GM18498 (cell line): ENCODE measurements at regions not wholly inside any gene's neighbourhood (a gene's known extent, or its start where the extent isn't known, plus 50 kb on each side); places are given as distances from the start of the nearest gene placed in this dataset.

Experiments
- ATAC-seq: cut with Tn5 transposase; IDR thresholded peaks from one replicate; pipeline ENCODE4 v1.9.1; 2021; ENCODE audit warnings: mild to moderate bottlenecking, moderate library complexity; ENCODE audit not compliant: unreplicated experiment

DNA sequence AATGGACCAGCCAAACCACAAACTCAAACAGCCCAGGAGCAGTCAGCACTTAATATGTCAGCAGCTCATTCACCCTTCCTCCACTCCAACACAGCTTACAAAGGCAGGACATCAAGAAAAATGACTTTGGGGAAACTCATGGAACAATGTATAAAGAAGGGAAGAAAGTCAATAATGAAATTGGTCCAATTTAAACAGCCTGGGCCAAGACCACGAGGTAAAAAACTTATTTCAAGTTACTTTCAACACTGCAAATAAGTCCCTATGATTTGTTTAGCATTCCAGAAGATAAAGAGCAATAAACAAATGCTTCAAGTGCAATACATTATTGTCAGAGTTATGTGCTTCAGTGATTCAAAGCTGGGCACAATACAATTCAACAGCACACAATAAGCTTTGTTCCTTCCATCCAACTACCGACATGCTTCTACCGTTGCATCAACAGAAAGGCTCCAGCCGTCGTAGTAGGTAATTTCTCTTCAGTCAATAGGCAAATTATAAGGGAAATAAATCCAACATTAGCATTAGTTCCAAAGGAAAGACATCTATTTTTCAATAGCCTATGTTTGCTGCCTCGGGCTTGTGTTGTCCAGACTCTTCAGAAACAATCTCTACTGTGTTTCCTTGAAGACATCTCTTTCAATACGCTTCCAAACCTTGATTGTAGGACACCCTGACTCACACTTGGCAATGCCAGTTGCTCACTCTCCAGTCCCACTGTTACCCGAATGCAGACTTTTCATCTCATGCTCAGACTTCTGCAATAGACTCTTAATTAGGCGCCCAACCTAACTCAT lies 225.7 kb downstream of the NUAK1 start:
- ATAC-seq = no peak

DNA sequence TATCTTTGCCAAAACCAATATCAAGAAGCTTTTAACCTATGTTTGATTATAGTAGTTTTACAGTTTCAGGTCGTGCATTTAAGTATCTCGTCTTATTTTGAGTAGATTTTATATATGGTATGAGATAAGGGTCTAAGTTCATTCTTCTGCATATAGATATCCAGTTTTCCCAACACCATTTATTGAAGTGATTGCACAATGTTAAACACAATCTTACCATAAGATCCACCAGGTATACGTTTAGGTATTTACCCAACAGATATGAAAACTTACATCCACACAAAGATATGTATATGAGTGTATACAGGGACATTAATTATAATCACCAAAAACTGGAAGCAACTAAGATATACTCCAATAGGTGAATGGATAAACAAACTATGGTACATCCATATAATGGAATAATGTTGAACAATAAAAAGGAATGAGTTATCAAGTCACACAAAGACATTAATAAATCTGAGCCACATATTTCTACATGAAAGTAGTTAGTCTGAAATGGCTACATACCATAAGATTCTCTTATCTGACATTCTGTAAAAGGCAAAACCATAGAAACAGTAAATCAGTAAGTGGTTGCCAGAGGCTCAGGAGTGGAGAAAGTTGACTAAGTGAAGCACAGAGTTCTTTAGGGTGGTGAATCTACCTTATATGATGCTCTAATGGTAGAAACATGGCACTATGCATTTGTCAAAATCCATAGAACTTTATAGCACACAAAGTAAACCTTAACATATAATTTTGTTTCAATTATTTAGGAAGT lies 222.6 kb downstream of the NUAK1 start:
- ATAC-seq = no peak

DNA sequence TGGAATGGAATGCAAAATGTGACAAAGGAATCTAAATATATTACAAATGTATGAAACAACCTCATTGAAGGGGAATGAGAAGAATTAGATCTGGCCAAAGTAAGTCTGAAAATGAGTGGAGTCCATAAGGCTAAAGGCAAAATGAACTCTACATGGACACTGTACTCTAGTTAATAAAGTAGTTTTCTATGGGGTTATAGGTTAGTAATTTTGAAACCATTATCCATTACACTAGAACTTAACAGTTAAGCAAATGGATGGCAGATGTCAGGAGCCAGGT lies 222.1 kb downstream of the NUAK1 start:
- no peak for ATAC-seq

DNA sequence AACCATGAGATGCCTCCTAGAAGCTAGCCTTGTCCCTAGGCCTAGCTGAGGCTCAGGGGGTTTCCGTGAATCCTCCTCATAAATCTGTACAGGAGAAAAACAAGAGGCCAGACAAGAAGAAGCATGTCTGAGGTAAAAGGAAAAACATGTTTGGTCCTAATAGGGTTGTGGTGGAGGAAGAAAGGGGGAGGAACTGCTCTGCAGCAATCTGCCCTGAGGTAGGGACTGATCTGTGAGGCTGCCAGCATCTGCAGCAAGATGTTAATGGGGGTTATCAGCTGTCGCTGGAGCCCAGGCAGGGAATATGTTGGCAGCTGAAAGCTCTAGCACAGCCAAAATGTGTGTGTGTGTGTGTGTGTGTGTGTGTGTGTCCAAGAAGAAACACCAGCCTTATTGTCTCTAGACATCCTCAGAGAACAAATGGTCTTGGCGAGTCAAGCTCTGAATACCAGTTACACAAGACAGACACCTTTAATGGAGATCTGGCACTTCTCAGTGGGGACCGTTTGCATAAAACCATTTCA lies 218.5 kb downstream of the NUAK1 start:
- no peak for ATAC-seq

DNA sequence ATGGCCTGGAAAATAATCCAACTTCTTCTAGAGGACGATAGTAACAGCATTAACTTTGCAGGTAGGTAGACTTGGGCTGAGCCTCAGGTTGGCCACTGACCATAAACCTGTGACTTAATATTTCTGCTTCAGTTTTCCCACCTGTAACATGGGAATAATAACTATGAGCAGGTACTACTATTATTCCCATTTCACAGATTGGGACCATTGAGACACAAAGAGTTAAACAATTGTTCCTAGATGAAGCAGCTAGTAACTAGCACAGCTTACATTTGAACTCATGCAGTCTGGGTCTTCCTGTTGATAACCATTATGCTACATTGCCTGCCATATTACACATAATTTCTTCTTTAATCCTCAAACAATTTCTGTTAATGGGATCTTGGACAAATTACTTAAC lies 217.7 kb downstream of the NUAK1 start:
- ATAC-seq = no peak

DNA sequence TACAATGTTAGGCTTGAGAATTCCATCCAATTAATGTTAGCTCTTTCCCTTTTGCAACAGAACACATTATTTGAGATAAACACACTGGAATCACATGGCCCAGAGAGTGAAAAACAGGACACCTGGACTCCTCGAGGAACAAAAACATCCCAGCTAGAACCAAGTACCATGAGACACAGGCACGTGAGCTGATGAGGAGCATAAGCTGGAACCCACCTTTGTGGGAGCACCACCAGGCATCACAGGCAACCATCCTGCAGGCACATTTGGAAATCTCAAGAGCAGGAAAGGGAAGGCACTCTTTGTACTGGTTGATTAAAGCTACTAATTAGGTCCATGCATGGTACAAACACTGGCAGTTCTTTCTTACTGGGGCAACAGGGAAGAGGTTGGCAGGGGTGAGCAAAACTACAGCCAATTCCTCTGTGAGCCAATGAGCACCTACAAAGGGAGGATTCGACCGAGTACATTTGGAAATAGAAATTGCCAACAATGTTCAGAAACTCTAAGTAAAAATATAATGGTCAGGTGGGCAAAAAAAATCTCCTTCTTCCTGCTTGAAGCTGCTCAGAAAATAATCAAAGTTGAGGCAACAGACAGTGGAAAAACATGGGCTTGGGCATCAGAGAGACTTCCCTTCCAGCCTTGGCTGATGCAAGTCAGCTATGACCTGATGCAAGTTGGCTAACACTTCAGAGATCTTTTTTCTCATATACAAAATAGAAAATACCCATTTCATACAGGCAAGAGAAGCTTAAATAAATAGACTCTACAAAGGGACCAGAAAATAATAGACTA lies 216.7 kb downstream of the NUAK1 start:
- ATAC-seq = no peak

DNA sequence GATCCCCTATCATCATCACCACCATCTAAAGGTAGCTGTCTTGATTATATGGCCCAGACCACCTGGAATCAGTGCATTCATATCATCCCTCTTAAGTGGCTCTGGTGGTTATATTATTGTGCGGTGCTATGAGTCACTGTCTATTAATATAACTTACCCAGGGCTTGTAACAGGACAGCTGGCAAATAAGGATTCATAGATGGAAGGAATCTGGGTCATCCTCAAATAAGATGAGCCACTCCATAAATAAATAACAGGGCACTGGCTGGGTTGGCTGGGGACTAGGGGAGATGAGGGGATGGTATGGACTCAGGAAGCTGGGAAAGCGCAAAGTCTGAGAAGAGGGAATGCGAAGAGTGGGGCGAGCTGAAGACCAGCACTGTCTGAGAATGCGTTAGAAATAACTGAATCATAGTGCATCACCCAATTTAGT lies 216.1 kb downstream of the NUAK1 start:
- ATAC-seq = no peak

DNA sequence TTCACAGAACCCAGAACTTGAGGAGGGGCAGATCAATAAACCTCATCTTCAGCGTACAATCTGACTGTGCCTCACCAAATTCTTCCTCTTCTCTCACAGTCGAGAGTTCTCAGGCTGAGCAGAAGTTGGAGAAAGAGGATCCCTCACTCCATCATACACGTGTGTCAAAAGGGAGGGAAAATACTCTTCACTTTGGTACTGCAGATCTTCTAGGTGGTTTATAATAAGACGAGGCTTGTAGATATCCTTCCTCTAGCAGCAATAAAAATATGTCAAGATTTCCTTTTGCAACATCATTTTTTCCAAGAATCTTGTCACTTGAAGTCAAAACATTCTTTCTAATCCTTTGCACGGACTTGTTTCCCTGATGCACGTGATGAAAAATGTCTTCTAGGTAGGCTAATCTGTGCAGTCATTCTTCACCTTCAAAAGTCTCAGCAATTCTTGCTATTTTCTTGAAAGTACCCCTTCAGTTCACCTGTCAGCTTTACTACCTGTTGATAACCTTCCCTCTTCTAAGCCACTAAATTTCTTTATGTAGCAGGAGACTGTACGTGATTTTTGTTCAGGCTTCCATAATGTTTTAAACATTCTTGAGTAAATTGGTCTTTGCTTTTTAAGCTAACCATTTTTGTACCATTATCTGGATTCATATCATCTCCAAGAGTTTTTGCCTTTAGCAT lies 214.1 kb downstream of the NUAK1 start:
- ATAC-seq = no peak

DNA sequence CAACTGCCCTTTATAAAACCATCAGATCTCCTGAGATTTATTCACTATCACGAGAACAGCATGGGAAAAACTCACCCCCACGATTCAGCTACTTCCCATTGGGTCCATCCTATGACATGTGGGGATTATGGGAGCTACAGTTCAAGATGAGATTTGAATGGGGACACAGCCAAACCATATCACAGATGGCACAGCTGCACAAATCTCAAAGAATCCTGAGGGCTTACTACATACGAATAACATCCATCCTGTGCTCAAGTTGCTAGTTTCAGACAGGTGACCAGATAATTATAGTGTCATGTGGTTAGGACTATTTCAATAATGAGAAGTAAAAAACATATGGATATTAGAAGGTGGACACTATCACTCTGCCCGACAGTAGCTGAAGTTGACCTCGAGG lies 211.2 kb downstream of the NUAK1 start:
- ATAC-seq = no peak

DNA sequence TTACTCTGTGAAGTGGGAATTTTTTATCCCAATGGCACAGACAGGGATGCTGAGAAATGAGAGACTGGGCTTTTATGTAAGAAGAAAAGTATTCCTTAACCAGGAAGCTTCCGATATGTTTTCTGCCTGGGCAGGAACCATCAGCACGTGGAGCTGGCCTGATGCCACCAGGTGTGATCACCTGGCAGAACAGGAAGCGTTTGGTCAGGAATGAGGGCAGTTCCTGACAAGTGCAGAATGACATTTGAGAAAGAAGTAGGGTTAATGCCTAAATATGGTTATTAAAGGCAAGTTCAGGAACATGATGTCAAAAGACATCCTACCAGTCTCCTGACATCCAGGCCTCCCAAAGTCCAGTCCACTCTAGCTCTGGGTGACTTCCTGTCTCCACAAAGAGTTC lies 210.3 kb downstream of the NUAK1 start:
- no peak for ATAC-seq

DNA sequence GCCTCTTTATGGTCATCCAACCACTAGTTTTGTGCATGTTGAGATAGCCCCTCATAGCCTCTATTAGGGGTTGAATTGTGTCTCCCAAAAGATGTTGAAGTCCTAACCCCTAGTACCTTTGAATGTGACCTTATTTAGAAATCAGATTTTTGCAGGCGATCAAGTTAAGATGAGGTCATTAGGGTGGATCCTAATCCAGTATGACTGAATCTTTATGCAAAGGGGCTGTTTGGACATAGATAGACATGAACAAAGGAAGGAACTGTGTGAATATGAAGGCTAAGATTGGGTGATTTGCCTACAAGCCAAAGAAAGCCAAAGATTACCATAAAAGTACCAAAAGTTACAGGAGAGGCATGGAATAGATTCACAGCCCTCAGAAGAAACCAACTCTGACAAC lies 209.6 kb downstream of the NUAK1 start:
- no peak for ATAC-seq

DNA sequence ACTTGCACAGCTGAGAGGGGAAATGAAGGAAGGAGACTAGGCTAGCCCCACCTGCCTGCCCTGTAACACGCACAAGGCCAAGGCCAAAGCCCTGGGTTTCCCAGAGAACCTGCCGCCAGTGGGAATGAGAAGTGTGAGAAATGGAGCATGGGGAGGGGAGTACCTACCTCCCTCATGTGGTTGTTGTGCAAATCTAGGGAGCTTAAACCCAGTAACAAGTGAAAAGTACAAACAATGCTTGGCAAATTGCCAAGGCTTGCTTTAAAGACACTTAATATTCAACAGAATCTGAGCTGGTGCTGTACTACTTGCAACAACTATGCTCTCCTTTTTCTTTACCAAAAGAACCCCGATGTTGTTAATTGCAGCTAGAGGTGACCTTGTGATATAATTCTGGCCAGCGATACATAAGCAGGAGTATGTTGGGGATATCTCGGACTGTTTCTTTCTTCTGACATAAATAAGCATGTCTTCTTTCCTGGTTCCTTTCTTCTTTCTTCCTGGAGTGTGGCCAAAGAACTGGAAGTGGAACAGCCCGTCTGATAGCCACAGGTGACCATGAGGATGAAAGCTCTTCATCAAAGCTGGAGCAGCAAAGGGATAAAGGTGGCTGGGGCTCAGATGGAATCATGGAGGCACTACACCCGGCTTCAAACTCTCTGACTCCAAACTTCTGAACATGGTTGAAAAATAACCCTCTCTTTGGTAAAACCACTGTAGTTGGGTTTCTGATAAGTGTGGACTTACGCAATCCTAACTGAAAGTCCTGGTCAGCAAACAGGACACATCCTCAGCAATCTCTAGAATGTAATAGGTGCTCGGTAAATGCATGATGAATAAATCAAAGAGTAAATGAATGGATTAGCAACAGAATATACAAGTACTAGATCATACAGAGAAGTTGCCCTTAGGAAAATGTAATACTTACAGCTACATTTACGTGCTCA lies 207.9 kb downstream of the NUAK1 start:
- no peak for ATAC-seq

DNA sequence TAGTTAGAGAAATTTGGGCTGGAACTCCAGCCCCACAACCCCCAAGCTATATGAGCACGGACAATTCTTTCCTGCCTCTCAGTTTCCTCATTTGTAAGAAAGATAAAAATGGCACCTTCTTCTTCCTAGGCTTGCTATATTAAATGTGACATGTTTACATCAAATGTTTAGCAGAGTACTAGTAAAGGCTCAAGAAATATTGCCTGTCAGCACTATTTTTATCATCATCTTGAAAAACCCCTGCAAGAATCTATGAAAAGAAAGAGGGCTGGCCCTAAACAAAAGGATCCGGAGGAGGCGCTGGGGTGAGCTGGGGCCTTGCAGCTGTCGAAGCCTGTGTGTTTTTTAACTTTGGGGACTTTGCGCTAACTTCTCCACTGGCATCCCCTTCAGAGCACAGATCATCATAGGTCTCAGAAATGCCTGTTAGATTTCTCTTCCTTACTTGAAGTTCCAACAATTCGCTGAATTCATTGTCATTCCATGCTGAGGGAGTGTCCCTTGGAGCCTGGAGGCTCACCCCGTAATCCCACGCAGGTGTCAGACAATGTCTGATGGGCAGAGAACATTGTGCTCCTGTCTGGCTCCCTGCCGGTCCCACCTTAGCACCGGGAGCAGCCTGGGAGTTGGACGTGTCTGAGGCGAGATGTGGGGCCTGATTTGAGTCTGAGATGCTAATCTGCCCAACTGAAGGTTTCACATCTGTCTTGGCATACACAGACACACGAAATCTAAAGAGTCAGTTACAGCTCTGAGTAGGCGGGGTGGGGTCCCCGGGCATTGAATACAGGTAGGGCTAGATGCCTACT lies 206.8 kb downstream of the NUAK1 start:
- no peak for ATAC-seq

DNA sequence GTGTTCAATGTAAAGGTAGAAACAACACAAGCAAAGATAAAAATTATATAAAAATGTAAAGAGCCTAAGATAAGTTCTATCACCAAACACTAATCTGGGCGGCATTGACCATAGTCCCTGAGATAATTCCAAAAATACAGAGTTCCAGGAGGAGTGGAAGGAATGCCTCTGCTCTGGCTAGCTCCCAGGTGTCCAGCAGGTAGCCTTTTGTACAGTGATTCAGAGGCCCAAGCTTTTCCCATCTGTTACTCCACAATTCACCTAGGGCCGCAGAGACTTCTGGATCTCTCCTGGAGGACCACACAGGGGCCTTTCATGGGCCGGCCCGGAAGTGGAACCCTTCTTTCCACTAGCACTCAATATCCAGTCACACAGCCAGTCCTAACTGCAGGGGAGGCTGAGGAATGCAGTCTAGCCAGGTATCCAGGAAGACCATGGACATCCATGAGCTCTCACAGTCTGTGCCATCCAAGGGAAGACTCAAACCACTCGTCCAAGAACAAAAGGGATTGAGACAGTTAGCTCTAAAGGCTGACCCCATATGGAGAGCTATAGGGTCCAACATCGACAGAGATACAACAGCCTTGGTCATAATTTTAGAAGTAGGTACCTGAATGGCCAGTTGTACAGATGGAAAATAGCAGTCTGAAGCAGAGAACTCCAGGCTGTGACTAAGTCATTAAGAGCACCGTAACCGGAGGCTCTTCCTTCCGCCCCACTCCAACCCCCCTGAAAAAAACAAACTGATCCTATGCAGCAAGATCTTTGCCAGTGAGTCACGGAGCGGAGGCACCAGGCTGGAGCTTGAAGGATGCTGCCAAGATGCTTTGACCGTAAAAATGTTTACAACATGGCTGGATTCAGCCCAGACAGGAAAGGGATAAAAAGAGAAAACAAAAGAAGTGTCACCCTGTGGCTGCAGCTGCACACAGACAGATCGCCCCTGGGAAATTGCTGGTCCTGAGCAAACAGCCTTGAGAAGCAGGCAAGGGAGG lies 204.8 kb downstream of the NUAK1 start:
- ATAC-seq = no peak

DNA sequence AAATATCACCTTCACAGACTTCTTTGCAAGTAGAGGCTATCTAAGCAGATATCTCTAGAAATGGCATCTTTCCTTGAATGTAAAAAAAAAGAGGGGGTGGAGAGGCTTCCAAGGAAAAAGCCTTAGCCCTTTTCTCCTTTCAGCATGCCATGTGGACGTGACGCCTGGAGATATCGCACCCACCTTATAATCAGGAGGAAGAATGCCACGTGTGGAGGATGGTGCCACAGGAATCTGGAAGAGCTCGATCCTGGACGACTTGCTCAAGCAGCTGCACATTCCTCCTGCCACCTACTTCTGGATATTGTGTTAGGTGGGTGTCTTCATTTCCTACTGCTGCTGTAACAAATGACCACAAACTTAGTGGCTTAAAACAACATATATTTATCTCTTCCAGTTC lies 203.6 kb downstream of the NUAK1 start:
- ATAC-seq = no peak

DNA sequence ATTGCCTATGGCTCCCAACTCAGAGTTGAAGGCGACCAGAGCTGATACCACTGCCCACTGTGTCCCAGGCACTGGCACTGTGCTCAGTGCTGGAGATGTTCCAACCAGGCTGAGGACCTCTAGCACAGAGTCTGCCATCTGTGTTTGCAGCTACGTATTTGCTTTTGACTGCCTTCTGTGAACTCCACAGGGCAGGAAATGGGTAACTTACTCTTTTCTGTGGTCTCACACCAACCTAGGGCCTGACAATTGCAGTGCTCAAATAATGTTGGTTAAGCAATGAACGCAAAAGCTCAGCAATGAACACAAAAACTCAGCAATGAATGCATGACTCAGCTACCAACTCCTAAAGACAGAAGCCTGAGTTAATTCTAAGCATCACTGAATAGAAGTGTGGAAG lies 202.8 kb downstream of the NUAK1 start:
- ATAC-seq = no peak

DNA sequence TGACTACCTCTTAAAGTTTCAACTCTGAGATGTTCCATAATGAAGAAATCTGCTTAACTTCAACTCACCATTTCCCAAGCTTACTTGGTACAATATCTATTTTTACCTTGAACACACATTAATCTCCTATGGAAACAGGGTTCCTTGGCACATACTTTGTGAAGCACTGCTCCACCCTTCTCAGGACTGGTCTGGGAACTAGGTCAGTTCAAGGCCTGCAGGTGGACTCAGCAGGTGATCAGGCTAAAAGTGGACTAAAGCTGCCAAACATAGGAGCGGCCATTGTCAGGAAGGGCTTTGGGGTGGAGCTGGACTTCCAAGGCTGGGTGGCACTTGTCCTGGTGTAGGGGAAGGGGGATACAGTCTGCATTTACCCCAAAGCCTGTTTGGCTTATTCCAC lies 202.3 kb downstream of the NUAK1 start:
- ATAC-seq = no peak

DNA sequence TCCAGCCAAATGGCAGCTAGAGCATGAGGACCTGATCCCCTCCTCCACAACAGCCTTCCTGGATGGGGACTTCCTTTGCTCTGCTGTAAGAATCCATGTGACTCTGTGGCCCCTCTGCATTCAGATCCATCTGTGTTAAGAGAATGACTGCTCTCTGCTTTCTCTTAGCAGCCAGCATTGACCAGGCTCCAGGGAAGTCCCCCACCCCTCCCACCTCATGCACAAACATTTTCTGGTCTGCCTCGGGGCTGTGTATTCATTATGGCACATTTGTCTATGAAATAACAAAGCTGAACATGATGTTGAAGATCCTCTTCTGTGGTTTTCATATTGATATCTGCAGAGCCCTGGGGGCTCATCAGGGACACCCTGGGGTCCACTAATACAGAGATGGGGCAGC lies 201.7 kb downstream of the NUAK1 start:
- no peak for ATAC-seq
